GM18505 (cell line): ENCODE measurements at regions not wholly inside any gene's neighbourhood (a gene's known extent, or its start where the extent isn't known, plus 50 kb on each side); places are given as distances from the start of the nearest gene placed in this dataset.

ENCODE experiments used
- ATAC-seq: cut with Tn5 transposase; IDR thresholded peaks from one replicate; pipeline ENCODE4 v1.9.1; 2021; ENCODE audit not compliant: unreplicated experiment
- POLR2A ChIP-seq: IDR thresholded peaks from 4 replicates; pipeline ENCODE4 v1.6.1; 2011; ENCODE audit warnings: borderline replicate concordance; ENCODE audit not compliant: insufficient read depth, insufficient read length; ENCODE audit errors: extremely low read depth

- no peak for TF ChIP-seq POLR2A
- no peak for ATAC-seq
These were observed 631.0 kb upstream of the CCDC54 start for GRCh38 chr3:106746286-106746685.

- TF ChIP-seq POLR2A = no peak
- ATAC-seq = no peak
These were observed 628.6 kb upstream of the CCDC54 start for GRCh38 chr3:106748472-106749262.

- no peak for ATAC-seq
- no peak for TF ChIP-seq POLR2A
These were observed 627.1 kb upstream of the CCDC54 start for GRCh38 chr3:106750092-106750491.

GRCh38 chr3:106755336-106755735, 621.9 kb upstream of the CCDC54 start:
- no peak for ATAC-seq
- TF ChIP-seq POLR2A = no peak

GRCh38 chr3:106756901-106757300, 620.3 kb upstream of the CCDC54 start:
- no peak for TF ChIP-seq POLR2A
- ATAC-seq = no peak

- no peak for ATAC-seq
- TF ChIP-seq POLR2A = no peak
These were observed 618.8 kb upstream of the CCDC54 start for GRCh38 chr3:106758459-106758858.

GRCh38 chr3:106759731-106760130, 617.5 kb upstream of the CCDC54 start:
- no peak for TF ChIP-seq POLR2A
- no peak for ATAC-seq

GRCh38 chr3:106765342-106765741, 611.9 kb upstream of the CCDC54 start:
- TF ChIP-seq POLR2A = no peak
- no peak for ATAC-seq

GRCh38 chr3:106768941-106769480, 608.2 kb upstream of the CCDC54 start:
- TF ChIP-seq POLR2A = no peak
- ATAC-seq = no peak

- no peak for ATAC-seq
- no peak for TF ChIP-seq POLR2A
These were observed 603.4 kb upstream of the CCDC54 start for GRCh38 chr3:106773795-106774194.

GRCh38 chr3:106783231-106783630, 594.0 kb upstream of the CCDC54 start:
- TF ChIP-seq POLR2A = no peak
- ATAC-seq = no peak

- ATAC-seq = no peak
- TF ChIP-seq POLR2A = no peak
These were observed 588.0 kb upstream of the CCDC54 start for GRCh38 chr3:106789276-106789675.

- no peak for ATAC-seq
- no peak for TF ChIP-seq POLR2A
These were observed 584.5 kb upstream of the CCDC54 start for GRCh38 chr3:106792716-106793115.

GRCh38 chr3:106794442-106794841, 582.8 kb upstream of the CCDC54 start:
- ATAC-seq = no peak
- TF ChIP-seq POLR2A = no peak

GRCh38 chr3:106795553-106795952, 581.7 kb upstream of the CCDC54 start:
- TF ChIP-seq POLR2A = no peak
- ATAC-seq = no peak

- no peak for ATAC-seq
- no peak for TF ChIP-seq POLR2A
These were observed 579.8 kb upstream of the CCDC54 start for GRCh38 chr3:106797461-106797860.

GRCh38 chr3:106805625-106806024, 571.6 kb upstream of the CCDC54 start:
- ATAC-seq = no peak
- no peak for TF ChIP-seq POLR2A
